ENCODE measurements at regions not wholly inside any gene's neighbourhood (a gene's known extent, or its start where the extent isn't known, plus 50 kb on each side); places are given as distances from the start of the nearest gene placed in this dataset.

GRCh38 chr1:60808676-60809075 lies 273.7 kb upstream of the NFIA start:
- no peak for TF ChIP-seq CTCF (IDR thresholded peaks at IDR 0.05)
- TF ChIP-seq ZFX (IDR thresholded peaks at IDR 0.05; ENCODE audit: borderline replicate concordance) = no peak
